GM12891 (cell line): ENCODE measurements at regions not wholly inside any gene's neighbourhood (a gene's known extent, or its start where the extent isn't known, plus 50 kb on each side); places are given as distances from the start of the nearest gene placed in this dataset.

Experiments used
- PAX5 ChIP-seq: IDR thresholded peaks from 2 replicates; pipeline ENCODE4 v1.6.1; 2011; ENCODE audit warnings: low read length, moderate library complexity, mild to moderate bottlenecking; ENCODE audit not compliant: insufficient read depth, severe bottlenecking
- POLR2A ChIP-seq: IDR thresholded peaks from 2 replicates; pipeline ENCODE4 v1.6.1; 2011; ENCODE audit warnings: low read depth, low read length, control low read depth
- POLR2AphosphoS5 ChIP-seq: IDR thresholded peaks from 2 replicates; pipeline ENCODE4 v1.6.1; 2011; ENCODE audit warnings: low read depth, low read length, control low read depth
- POU2F2 ChIP-seq: IDR thresholded peaks from 2 replicates; pipeline ENCODE4 v1.6.1; 2011; ENCODE audit warnings: low read depth, mild to moderate bottlenecking, control low read depth, low read length, moderate library complexity
- TAF1 ChIP-seq: IDR thresholded peaks from 2 replicates; pipeline ENCODE4 v1.6.1; 2011; ENCODE audit warnings: low read depth, low read length, control low read depth

DNA sequence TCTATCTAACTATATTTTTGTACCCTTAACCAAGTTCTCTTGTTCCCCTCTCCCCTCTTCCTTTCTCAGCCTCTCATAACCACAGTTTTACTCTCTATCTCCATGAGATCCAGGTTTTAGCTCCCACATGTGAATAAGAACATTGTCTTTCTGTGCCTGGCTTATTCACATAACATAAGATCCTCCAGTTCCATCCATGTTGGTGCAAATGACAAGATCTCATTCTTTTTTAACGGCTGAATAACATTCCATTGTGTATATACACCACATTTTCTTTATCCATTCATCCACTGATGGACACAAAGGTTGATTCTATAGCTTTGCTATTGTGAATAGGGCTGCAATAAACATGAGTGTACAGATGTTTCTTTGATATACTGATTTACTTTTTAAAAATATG, 83.9 kb upstream of the TMEM178A start:
- TF ChIP-seq POLR2A (no peak), POLR2AphosphoS5 (no peak), POU2F2 (no peak), TAF1 (no peak), PAX5 (no peak)
